ENCODE measurements at regions not wholly inside any gene's neighbourhood (a gene's known extent, or its start where the extent isn't known, plus 50 kb on each side); places are given as distances from the start of the nearest gene placed in this dataset.
"Not testable (repeated sequence)": the region's sequence is repeated elsewhere in the genome, so short reads cannot be mapped to it uniquely, and the experiment has no call there.

DNA sequence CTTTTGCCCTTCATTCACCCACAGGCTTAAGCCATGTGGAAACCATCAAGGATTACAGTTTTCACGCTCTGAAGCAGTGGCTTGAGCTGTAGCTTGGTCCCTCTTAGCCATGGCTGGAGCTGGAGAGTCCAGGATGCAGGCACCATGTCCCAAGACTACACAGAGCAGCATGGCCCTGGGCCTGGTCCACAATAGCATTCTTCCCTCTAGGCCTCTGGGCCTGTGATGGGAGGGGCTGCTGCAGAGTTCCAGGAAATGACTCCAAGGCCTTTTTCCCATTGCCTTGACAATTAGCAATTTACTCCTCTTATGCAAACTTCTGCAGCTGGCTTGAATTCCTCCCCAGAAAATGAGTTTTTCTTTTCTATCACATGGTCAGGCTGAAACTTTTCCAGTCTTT is 211.3 kb downstream of the RERGL start:
- Mint-ChIP-seq H3K4me3 (no peak overlapping the region), H3K4me1 (no peaks in the 10 kb centered on the region), H3K27me3 (no peaks in the 10 kb centered on the region), H3K27ac (no peak overlapping the region), H3K36me3 (no peaks in the 10 kb centered on the region), H3K9me3 (ENCODE audit: low read depth) (peaks cover 10% of the 10 kb centered on the region)
- ATAC-seq (no peak), DNase-seq (no peak)
- CTCF ChIA-PET = no interaction called here

DNA sequence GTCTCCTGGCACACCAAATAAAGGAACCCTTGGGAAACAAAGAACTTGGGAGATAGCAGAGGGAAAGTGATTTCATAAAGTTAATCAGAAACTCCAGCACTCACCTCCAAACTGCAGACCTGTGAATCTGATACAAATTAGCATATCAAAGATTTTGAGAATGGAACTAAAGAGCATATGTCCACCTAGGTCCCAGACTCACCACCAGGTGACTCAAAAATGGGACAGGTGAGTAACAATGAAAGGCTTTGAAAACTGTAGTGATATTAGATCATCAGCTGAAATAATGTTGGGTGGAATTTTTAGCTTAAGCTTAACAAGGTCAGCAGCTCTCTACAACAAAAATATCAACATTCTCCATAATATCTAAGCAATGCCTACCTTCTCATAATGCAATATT is 214.8 kb downstream of the RERGL start:
- H3K4me3 Mint-ChIP-seq = no peak overlapping the region
- H3K4me1 Mint-ChIP-seq = no peaks in the 10 kb centered on the region
- no peak for DNase-seq
- no peaks in the 10 kb centered on the region for H3K36me3 Mint-ChIP-seq
- no peak overlapping the region for H3K27ac Mint-ChIP-seq
- H3K9me3 Mint-ChIP-seq (ENCODE audit: low read depth) = peaks cover 9% of the 10 kb centered on the region
- H3K27me3 Mint-ChIP-seq = no peaks in the 10 kb centered on the region
- CTCF ChIA-PET = no interaction called here
- ATAC-seq = no peak

DNA sequence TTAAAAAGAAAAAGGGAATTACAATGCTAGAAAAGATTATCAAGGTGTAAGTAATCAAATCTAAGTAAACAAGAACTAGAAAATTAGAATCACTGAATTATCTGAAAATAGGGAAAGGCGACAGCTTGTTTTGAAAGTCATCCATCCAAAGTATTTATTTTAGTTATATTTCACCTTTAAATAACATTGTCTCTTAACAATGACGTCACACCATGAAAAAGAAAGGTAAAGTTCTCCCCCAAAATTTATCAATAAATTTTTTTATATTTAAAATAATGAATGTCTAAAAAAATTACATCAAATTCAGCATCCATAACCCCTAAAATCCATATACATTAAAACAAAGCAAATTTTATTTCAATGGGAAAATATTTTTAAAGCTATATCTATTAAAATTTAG is 223.2 kb downstream of the RERGL start:
- no peak overlapping the region for H3K27ac Mint-ChIP-seq
- H3K4me1 Mint-ChIP-seq = no peaks in the 10 kb centered on the region
- peaks cover 5% of the 10 kb centered on the region for H3K9me3 Mint-ChIP-seq (ENCODE audit: low read depth)
- DNase-seq (no peak), ATAC-seq (no peak)
- no peaks in the 10 kb centered on the region for H3K27me3 Mint-ChIP-seq
- CTCF ChIA-PET = interaction anchor here (0.5 kb wide), 1 partner anchor 606 kb away, joined by 3 read pairs; no protein-coding TSS in a partner anchor
- H3K4me3 Mint-ChIP-seq = no peak overlapping the region
- no peaks in the 10 kb centered on the region for H3K36me3 Mint-ChIP-seq

DNA sequence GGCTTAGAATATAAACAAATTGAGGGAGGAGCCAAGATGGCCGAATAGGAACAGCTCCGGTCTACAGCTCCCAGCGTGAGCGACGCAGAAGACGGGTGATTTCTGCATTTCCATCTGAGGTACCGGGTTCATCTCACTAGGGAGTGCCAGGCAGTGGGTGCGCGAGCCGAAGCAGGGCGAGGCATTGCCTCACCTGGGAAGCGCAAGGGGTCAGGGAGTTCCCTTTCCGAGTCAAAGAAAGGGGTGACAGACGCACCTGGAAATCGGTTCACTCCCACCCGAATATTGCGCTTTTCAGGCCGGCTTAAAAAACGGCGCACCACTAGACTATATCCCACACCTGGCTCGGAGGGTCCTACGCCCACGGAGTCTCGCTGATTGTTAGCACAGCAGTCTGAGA is 234.4 kb downstream of the RERGL start:
- ATAC-seq, H3K27me3 Mint-ChIP-seq, H3K4me3 Mint-ChIP-seq, H3K4me1 Mint-ChIP-seq, H3K36me3 Mint-ChIP-seq, DNase-seq, H3K27ac Mint-ChIP-seq, CTCF ChIA-PET: not testable (repeated sequence)
- peaks cover 13% of the 10 kb centered on the region for H3K9me3 Mint-ChIP-seq (ENCODE audit: low read depth)

DNA sequence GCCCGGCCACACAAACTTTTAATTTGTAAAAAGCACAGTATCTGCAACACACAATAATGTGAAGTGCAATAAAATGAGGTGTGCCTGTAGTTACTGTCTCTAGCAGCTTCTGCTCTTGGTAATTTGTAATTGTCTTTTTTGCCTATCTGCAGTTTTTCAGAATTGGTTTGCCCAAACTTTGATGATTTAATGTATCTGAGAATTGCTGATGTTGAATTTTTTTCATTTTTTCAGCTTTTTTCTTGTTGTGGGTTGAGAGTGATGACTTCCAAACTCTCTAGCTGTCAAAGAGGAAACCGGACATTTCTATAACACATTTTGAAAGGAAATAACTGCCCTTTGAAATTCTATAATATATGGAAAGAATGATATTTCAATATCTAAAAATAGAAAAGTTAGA is 236.9 kb downstream of the RERGL start:
- ATAC-seq (no peak), DNase-seq (no peak)
- Mint-ChIP-seq H3K27ac (no peak overlapping the region), H3K4me1 (no peaks in the 10 kb centered on the region), H3K36me3 (no peaks in the 10 kb centered on the region), H3K4me3 (no peak overlapping the region), H3K9me3 (ENCODE audit: low read depth) (peaks cover 13% of the 10 kb centered on the region), H3K27me3 (no peaks in the 10 kb centered on the region)
- CTCF ChIA-PET = no interaction called here

DNA sequence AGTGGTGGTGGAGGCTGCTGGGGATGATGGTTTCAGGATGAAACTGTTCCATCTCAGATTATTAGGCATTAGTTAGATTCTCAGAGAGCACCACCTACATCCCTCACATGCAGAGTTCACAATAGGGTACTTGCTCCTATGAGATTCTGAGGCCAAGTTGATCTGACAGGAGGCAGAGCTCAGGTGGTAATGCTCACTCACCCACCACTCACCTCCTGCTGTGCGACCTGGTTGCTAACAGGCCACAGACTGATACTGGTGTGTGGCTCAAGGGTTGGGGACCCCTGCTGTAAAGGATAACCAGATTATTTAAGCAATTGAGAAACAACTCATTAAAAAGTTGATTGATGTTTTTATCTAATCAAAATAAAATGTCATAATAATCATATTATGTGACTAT is 248.5 kb downstream of the RERGL start:
- Mint-ChIP-seq H3K4me3 (no peak overlapping the region), H3K4me1 (no peaks in the 10 kb centered on the region), H3K36me3 (no peaks in the 10 kb centered on the region), H3K27me3 (no peaks in the 10 kb centered on the region), H3K9me3 (ENCODE audit: low read depth) (no peaks in the 10 kb centered on the region), H3K27ac (no peak overlapping the region)
- no peak for ATAC-seq
- no peak for DNase-seq
- CTCF ChIA-PET = no interaction called here

DNA sequence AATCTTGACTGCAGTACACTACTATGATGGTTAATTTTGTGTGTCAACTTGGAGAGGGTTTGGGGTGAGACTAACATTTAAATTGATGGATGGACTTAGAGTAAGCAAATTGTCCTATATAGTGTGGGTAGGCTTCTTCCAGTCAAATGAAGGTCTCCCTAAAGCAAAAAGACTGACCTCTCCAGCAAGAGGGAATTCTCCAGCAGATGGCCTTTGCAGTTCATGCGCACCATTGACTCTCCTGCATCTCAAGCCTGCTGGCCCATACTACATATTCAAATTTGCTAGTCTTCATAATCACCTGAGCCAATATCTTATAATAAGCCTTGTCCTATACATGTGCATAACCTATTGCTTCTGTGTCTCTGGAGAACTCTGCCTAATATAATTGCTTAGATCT is 260.2 kb downstream of the RERGL start:
- no peak for DNase-seq
- Mint-ChIP-seq H3K9me3 (ENCODE audit: low read depth) (no peaks in the 10 kb centered on the region), H3K36me3 (no peaks in the 10 kb centered on the region), H3K27ac (no peak overlapping the region), H3K27me3 (no peaks in the 10 kb centered on the region), H3K4me1 (no peaks in the 10 kb centered on the region), H3K4me3 (no peak overlapping the region)
- CTCF ChIA-PET = no interaction called here
- ATAC-seq = no peak

DNA sequence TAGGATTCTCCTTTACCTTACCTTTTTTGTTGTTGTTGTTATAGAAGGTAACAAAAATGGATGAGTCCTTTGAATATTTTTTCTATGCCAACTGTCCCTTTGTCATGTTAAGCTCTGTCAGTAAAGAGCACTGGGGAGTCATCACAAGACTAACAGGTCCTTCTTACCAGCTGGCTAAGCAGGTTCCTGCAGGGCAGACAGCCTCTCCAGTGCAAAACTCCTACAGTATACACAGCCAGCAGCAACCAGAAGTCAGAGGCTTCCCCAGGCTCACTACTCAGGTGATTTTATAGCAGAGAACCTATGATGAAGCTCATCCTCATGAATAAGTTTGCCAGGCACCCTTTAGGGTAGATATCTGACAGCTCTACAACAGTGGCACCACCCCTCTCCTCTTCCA is 271.1 kb downstream of the RERGL start:
- Mint-ChIP-seq H3K4me1 (no peaks in the 10 kb centered on the region), H3K4me3 (no peak overlapping the region), H3K27me3 (no peaks in the 10 kb centered on the region), H3K27ac (no peak overlapping the region), H3K36me3 (no peaks in the 10 kb centered on the region), H3K9me3 (ENCODE audit: low read depth) (peaks cover 9% of the 10 kb centered on the region)
- ATAC-seq (no peak), DNase-seq (no peak)
- CTCF ChIA-PET = no interaction called here

DNA sequence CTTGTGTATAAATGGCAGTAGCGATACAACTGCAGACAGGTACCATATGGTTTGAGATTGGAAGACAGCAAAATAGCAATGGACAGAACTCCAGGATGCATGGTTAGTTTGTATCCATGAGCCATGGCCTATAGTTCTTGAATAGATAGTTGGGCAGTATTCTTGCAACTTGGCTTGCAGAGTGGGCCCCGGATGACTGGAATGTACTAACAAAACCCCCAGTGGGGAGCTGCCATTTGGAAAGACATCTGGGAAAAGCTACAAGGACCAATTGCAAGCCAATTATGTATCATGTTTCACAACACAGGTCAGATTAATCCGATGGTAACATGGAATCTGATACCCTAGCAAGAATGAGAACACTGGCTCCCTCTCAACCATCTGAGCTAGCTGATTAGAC is 279.6 kb downstream of the RERGL start:
- CTCF ChIA-PET = no interaction called here
- Mint-ChIP-seq H3K4me3 (no peak overlapping the region), H3K9me3 (ENCODE audit: low read depth) (peaks cover 10% of the 10 kb centered on the region), H3K36me3 (no peaks in the 10 kb centered on the region), H3K27me3 (no peaks in the 10 kb centered on the region), H3K4me1 (no peaks in the 10 kb centered on the region), H3K27ac (no peak overlapping the region)
- ATAC-seq = no peak
- no peak for DNase-seq

DNA sequence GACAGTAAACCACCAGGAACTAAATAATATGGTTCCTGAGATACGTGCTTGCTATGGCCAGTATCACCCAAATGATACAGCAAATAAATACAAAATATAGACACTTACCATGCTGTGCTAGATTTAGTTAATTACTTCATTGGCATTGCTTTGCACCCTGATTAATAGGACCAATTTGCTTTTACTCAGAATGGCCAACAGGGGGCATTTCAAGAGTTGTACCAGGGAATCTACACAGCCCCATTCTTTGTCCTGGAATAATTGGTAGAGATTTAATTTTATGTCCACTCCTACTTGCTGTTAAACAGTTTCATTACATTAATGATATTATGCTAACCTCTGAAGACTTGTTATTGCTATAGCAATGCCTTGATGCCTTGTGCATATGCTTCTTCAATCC is 280.8 kb downstream of the RERGL start:
- DNase-seq (no peak), ATAC-seq (no peak)
- H3K36me3 Mint-ChIP-seq = no peaks in the 10 kb centered on the region
- H3K4me3 Mint-ChIP-seq = no peak overlapping the region
- peaks cover 10% of the 10 kb centered on the region for H3K9me3 Mint-ChIP-seq (ENCODE audit: low read depth)
- CTCF ChIA-PET = no interaction called here
- no peaks in the 10 kb centered on the region for H3K27me3 Mint-ChIP-seq
- no peak overlapping the region for H3K27ac Mint-ChIP-seq
- H3K4me1 Mint-ChIP-seq = no peaks in the 10 kb centered on the region

DNA sequence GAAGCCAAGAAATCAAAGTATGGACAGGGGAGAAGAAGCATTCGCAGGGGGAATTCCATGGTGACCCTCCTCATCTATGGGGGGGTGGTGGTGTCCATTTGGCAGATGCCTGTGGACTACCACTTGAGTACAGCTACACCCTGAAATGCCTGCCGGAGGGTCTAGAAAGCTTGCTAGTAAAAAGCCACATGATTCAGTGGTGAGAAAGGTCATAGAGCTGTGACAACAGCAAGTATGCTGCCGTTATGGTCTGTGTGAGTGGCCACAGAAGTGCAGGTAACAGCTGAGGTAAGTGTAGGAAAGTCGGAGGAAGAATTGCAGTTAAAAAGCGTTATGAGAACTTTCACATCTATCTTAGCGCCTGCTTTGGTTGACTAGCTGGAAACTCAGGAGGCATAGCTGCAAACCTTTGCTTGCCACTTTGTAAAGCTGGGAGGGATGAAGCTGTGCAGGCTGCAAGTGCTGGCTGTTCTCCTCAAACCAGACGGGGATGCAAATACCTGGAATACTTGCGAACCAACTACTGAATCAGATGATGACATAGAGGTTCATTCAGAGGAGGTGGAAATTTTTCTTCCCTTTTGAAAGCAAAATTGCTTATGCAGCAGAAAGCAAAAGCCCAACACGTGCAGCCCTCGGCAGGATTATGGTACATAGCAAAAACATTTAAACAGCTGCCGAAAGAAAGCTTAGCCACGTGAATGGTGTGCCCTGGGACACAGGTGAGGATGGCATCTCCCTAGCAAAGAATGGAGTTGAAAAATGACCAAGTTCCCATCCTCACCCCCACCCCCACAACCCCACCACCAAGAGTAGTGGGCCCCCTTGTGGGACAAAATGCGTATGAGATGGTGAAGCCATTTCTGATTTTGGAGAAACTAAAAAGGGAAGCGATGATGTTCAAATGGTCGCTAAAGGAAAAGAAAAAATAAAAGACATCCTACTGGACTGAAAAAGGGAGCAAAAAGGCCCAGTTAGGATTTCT is 287.0 kb downstream of the RERGL start:
- Mint-ChIP-seq H3K36me3 (no peaks in the 10 kb centered on the region), H3K9me3 (ENCODE audit: low read depth) (peaks cover 10% of the 10 kb centered on the region), H3K27me3 (no peaks in the 10 kb centered on the region), H3K27ac (no peak overlapping the region), H3K4me3 (no peak overlapping the region), H3K4me1 (no peaks in the 10 kb centered on the region)
- CTCF ChIA-PET = no interaction called here
- ATAC-seq (no peak), DNase-seq (no peak)

DNA sequence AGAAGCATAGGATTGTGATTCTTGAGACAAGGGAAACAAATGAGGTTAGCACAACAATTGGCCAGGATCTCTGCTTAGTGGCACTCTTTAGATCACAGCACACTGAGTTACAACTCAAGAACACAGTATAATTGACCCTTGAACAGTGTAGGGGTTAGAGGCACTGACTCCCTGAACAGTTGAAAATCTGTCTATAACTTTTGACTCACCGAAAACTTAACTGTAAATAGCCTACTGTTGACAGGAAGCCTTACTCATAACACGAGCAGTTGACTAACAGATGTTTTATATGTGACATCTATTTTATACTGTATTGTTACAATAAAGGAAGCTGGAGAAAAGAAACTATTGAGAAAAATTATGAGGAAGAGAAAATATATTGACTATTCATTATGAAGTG is 296.1 kb downstream of the RERGL start:
- Mint-ChIP-seq H3K9me3 (ENCODE audit: low read depth) (peaks cover 7% of the 10 kb centered on the region), H3K4me3 (no peak overlapping the region), H3K4me1 (no peaks in the 10 kb centered on the region), H3K27ac (no peak overlapping the region), H3K27me3 (no peaks in the 10 kb centered on the region), H3K36me3 (no peaks in the 10 kb centered on the region)
- DNase-seq (no peak), ATAC-seq (no peak)
- CTCF ChIA-PET = no interaction called here

DNA sequence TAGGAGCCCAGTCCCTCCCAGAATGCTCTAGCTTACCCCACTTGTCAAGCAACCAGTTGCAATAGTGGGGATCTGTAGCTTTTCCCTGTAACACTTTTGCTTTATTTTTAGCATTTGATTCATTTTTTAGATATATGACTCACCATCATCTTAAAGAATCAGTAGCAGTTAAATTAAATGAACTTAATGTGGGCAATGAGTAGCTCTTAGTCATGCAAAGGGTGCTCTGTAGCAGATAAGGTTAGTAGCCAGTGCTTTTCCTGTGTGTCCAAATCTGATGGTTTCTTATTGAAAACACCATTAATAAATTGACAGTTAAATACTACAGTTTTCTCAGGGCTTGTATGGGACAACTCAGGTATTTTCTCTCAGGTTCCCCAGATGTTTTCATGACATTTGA is 311.8 kb downstream of the RERGL start:
- no peaks in the 10 kb centered on the region for H3K36me3 Mint-ChIP-seq
- no peaks in the 10 kb centered on the region for H3K27me3 Mint-ChIP-seq
- CTCF ChIA-PET = no interaction called here
- H3K9me3 Mint-ChIP-seq (ENCODE audit: low read depth) = peaks cover 12% of the 10 kb centered on the region
- H3K4me1 Mint-ChIP-seq = no peaks in the 10 kb centered on the region
- H3K4me3 Mint-ChIP-seq = no peak overlapping the region
- ATAC-seq = no peak
- H3K27ac Mint-ChIP-seq = no peak overlapping the region
- no peak for DNase-seq

DNA sequence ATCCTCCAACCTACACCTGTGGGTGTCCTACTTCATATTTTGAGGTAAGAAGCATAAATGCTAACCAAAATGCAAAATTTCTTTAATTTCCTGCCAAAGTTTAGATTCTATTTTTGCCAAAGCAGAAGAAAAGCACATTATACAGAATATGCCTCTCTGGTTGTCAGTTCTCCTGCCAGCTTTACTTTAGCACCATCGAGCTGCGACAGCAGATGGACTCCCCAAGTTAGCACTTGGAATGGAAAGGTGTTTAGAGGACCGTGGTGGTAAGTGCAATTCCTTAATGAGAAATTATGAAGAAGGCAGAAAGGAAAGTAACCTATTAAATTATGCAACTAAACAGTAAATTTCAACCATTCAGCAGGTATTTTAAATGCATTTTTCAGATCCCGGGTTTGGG is 326.6 kb downstream of the RERGL start:
- Mint-ChIP-seq H3K9me3 (ENCODE audit: low read depth) (peaks cover 13% of the 10 kb centered on the region), H3K4me1 (no peaks in the 10 kb centered on the region), H3K36me3 (no peaks in the 10 kb centered on the region), H3K27ac (no peak overlapping the region), H3K27me3 (no peaks in the 10 kb centered on the region), H3K4me3 (no peak overlapping the region)
- DNase-seq (no peak), ATAC-seq (no peak)
- CTCF ChIA-PET = no interaction called here
